ENCODE measurements at regions not wholly inside any gene's neighbourhood (a gene's known extent, or its start where the extent isn't known, plus 50 kb on each side); places are given as distances from the start of the nearest gene placed in this dataset.

DNA sequence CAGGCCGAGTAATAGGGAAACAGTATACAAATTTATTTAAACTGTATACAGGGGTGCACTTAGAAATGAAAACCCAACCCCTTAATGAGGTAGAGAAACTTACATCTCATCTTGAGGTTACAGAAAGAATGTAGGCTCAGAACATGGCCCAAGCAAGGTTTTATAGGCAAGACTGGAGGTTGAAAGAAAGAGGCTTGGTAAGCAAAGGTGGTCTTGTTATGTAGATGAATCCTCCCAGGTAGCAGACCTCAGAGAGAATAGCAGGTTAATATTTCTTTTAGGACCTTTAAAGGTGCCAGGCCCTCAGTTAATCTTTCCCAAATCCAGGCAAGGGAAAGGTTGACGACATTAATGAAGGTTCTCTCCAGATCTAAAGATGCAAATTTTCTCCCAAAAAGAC lies 1466.8 kb upstream of the PRR20A start:
- TF ChIP-seq POLR2A (IDR thresholded peaks at IDR 0.05; ENCODE audit: low read depth, low read length), result no peak
- TF ChIP-seq POLR2AphosphoS5 (IDR thresholded peaks at IDR 0.05; ENCODE audit: low read depth, low read length), result no peak
- no peak for TF ChIP-seq TAF1 (IDR thresholded peaks at IDR 0.05; ENCODE audit: low read depth, low read length)
- no peak for TF ChIP-seq SPI1 (IDR thresholded peaks at IDR 0.05; ENCODE audit: low read depth, low read length)
